ENCODE measurements at regions not wholly inside any gene's neighbourhood (a gene's known extent, or its start where the extent isn't known, plus 50 kb on each side); places are given as distances from the start of the nearest gene placed in this dataset.

DNA sequence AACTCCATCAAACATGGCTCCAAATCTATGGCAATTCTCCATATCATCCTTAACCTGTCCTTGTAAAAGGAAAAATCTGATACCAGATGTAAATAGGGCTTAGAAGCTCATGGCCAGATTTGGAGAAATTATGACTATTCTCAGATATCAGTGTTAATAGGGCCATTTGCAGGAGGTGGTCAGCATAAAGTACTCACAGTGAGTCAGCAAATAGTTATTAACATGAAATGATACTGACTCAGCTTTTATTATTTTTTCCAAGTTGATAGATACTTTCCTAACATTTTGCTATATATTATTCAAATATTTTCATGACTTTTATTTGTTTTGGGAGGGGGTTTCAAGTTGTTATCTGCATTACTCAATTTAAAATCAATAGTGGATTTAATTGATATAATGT is 255.8 kb downstream of the MFSD1 start:
- Histone ChIP-seq H3K4me3 (no peak overlapping the region), H3K36me3 (ENCODE audit: insufficient read depth) (no peaks in the 10 kb centered on the region), H3K9me2 (ENCODE audit: insufficient read depth) (no peaks in the 10 kb centered on the region), H3K79me2 (replicated peaks; ENCODE audit: insufficient read depth) (no peaks in the 10 kb centered on the region), H3K4me2 (no peak overlapping the region), H3F3A (replicated peaks; ENCODE audit: low read depth) (no peaks in the 10 kb centered on the region), H3K4me1 (ENCODE audit: insufficient read depth) (no peaks in the 10 kb centered on the region), H2AFZ (no peak overlapping the region), H4K20me1 (replicated peaks; ENCODE audit: insufficient read depth) (no peaks in the 10 kb centered on the region), H3K27ac (ENCODE audit: low read depth) (no peak overlapping the region), H3K27me3 (ENCODE audit: insufficient read depth) (no peaks in the 10 kb centered on the region)
- H3K27ac Mint-ChIP-seq = no peak overlapping the region
- no peak for ATAC-seq
- H3K9me3 Mint-ChIP-seq = no peaks in the 10 kb centered on the region
- H3K4me1 Mint-ChIP-seq = peaks cover 3% of the 10 kb centered on the region; the same call in 2 of the 3 replicates
- H3K36me3 Mint-ChIP-seq (ENCODE audit: low read depth) = no peaks in the 10 kb centered on the region
- H3K4me3 Mint-ChIP-seq = no peak overlapping the region
- no peak for DNase-seq (ENCODE audit: low spot score)
- no peak for TF ChIP-seq POLR2AphosphoS5 (IDR thresholded peaks at IDR 0.05; ENCODE audit: low read depth)
- TF ChIP-seq, protein P1, sequence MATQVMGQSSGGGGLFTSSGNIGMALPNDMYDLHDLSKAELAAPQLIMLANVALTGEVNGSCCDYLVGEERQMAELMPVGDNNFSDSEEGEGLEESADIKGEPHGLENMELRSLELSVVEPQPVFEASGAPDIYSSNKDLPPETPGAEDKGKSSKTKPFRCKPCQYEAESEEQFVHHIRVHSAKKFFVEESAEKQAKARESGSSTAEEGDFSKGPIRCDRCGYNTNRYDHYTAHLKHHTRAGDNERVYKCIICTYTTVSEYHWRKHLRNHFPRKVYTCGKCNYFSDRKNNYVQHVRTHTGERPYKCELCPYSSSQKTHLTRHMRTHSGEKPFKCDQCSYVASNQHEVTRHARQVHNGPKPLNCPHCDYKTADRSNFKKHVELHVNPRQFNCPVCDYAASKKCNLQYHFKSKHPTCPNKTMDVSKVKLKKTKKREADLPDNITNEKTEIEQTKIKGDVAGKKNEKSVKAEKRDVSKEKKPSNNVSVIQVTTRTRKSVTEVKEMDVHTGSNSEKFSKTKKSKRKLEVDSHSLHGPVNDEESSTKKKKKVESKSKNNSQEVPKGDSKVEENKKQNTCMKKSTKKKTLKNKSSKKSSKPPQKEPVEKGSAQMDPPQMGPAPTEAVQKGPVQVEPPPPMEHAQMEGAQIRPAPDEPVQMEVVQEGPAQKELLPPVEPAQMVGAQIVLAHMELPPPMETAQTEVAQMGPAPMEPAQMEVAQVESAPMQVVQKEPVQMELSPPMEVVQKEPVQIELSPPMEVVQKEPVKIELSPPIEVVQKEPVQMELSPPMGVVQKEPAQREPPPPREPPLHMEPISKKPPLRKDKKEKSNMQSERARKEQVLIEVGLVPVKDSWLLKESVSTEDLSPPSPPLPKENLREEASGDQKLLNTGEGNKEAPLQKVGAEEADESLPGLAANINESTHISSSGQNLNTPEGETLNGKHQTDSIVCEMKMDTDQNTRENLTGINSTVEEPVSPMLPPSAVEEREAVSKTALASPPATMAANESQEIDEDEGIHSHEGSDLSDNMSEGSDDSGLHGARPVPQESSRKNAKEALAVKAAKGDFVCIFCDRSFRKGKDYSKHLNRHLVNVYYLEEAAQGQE (IDR thresholded peaks at IDR 0.05; ENCODE audit: unreplicated experiment) = no peak
- no peak for TF ChIP-seq STAT1 (IDR thresholded peaks at IDR 0.05; ENCODE audit: unreplicated experiment)
- TF ChIP-seq NANOG (IDR thresholded peaks at IDR 0.05; ENCODE audit: borderline replicate concordance) = no peak
- no peak for TF ChIP-seq EZH2 (IDR thresholded peaks at IDR 0.05; ENCODE audit: low read depth, unreplicated experiment)
- no peak for TF ChIP-seq CTCF (conservative IDR thresholded peaks at IDR 0.05; ENCODE audit: low read depth in 2 of 2)
- TF ChIP-seq, protein P2, sequence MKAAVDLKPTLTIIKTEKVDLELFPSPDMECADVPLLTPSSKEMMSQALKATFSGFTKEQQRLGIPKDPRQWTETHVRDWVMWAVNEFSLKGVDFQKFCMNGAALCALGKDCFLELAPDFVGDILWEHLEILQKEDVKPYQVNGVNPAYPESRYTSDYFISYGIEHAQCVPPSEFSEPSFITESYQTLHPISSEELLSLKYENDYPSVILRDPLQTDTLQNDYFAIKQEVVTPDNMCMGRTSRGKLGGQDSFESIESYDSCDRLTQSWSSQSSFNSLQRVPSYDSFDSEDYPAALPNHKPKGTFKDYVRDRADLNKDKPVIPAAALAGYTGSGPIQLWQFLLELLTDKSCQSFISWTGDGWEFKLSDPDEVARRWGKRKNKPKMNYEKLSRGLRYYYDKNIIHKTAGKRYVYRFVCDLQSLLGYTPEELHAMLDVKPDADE (IDR thresholded peaks at IDR 0.05) = no peak
- no peak for TF ChIP-seq ZNF114 (CRISPR knock-in tag; IDR thresholded peaks at IDR 0.05)
- TF ChIP-seq ZNF331 (CRISPR knock-in tag; IDR thresholded peaks at IDR 0.05; ENCODE audit: low read depth) = no peak
- TF ChIP-seq, protein P3, sequence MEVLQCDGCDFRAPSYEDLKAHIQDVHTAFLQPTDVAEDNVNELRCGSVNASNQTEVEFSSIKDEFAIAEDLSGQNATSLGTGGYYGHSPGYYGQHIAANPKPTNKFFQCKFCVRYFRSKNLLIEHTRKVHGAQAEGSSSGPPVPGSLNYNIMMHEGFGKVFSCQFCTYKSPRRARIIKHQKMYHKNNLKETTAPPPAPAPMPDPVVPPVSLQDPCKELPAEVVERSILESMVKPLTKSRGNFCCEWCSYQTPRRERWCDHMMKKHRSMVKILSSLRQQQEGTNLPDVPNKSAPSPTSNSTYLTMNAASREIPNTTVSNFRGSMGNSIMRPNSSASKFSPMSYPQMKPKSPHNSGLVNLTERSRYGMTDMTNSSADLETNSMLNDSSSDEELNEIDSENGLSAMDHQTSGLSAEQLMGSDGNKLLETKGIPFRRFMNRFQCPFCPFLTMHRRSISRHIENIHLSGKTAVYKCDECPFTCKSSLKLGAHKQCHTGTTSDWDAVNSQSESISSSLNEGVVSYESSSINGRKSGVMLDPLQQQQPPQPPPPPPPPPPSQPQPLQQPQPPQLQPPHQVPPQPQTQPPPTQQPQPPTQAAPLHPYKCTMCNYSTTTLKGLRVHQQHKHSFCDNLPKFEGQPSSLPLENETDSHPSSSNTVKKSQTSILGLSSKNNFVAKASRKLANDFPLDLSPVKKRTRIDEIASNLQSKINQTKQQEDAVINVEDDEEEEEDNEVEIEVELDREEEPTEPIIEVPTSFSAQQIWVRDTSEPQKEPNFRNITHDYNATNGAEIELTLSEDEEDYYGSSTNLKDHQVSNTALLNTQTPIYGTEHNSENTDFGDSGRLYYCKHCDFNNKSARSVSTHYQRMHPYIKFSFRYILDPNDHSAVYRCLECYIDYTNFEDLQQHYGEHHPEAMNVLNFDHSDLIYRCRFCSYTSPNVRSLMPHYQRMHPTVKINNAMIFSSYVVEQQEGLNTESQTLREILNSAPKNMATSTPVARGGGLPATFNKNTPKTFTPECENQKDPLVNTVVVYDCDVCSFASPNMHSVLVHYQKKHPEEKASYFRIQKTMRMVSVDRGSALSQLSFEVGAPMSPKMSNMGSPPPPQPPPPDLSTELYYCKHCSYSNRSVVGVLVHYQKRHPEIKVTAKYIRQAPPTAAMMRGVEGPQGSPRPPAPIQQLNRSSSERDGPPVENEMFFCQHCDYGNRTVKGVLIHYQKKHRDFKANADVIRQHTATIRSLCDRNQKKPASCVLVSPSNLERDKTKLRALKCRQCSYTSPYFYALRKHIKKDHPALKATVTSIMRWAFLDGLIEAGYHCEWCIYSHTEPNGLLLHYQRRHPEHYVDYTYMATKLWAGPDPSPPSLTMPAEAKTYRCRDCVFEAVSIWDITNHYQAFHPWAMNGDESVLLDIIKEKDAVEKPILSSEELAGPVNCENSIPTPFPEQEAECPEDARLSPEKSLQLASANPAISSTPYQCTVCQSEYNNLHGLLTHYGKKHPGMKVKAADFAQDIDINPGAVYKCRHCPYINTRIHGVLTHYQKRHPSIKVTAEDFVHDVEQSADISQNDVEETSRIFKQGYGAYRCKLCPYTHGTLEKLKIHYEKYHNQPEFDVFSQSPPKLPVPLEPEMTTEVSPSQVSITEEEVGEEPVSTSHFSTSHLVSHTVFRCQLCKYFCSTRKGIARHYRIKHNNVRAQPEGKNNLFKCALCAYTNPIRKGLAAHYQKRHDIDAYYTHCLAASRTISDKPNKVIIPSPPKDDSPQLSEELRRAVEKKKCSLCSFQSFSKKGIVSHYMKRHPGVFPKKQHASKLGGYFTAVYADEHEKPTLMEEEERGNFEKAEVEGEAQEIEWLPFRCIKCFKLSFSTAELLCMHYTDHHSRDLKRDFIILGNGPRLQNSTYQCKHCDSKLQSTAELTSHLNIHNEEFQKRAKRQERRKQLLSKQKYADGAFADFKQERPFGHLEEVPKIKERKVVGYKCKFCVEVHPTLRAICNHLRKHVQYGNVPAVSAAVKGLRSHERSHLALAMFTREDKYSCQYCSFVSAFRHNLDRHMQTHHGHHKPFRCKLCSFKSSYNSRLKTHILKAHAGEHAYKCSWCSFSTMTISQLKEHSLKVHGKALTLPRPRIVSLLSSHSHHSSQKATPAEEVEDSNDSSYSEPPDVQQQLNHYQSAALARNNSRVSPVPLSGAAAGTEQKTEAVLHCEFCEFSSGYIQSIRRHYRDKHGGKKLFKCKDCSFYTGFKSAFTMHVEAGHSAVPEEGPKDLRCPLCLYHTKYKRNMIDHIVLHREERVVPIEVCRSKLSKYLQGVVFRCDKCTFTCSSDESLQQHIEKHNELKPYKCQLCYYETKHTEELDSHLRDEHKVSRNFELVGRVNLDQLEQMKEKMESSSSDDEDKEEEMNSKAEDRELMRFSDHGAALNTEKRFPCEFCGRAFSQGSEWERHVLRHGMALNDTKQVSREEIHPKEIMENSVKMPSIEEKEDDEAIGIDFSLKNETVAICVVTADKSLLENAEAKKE (CRISPR knock-in tag; IDR thresholded peaks at IDR 0.05) = no peak
- no peak for TF ChIP-seq CREB1 (CRISPR knock-in tag; IDR thresholded peaks at IDR 0.05; ENCODE audit: low read depth)
- no peak for TF ChIP-seq JUNB (IDR thresholded peaks at IDR 0.05; ENCODE audit: unreplicated experiment)
- TF ChIP-seq EZH2phosphoT487 (IDR thresholded peaks at IDR 0.05; ENCODE audit: unreplicated experiment) = no peak
- no peaks in the 10 kb centered on the region for H3K27me3 Mint-ChIP-seq (ENCODE audit: insufficient read depth, low read depth, poor library complexity)
